ENCODE measurements at regions not wholly inside any gene's neighbourhood (a gene's known extent, or its start where the extent isn't known, plus 50 kb on each side); places are given as distances from the start of the nearest gene placed in this dataset.

- TF ChIP-seq ATF3 (IDR thresholded peaks at IDR 0.05; ENCODE audit: insufficient read depth, low read depth, low read length) (no peak), SUZ12 (IDR thresholded peaks at IDR 0.05; ENCODE audit: low read length) (no peak)
These were observed 909.1 kb downstream of the TRHDE start (continued) for GRCh38 chr12:73181244-73181643.

Measured in H1 (cell line).